HCT116 (cell line): ENCODE measurements at regions not wholly inside any gene's neighbourhood (a gene's known extent, or its start where the extent isn't known, plus 50 kb on each side); places are given as distances from the start of the nearest gene placed in this dataset.
"Not testable (repeated sequence)": the region's sequence is repeated elsewhere in the genome, so short reads cannot be mapped to it uniquely, and the experiment has no call there.

Experiments used
- ATAC-seq: fragments of 200-7000 bp; cut with Tn5 transposase; 2 replicates; pipeline ENCODE4 v1.9.1; 2020; ENCODE audit warnings: mild to moderate bottlenecking, moderate library complexity
- BruUV-seq: library from RNA; stranded (reverse); fragments of 400-500 nt; replicated peaks from 2 replicates; lab custom pipeline; 2021; lab: Mats Ljungman, UMichigan
- CTCF ChIA-PET: fragments of 300-600 bp; sonication (Branson Sonifier 250); formaldehyde crosslinking; loops from one replicate; lab custom pipeline; 2021; ENCODE audit warnings: antibody characterized with exemption; lab: Charles Lee
- POLR2A ChIA-PET: fragments of 300-600, 350-600 bp; sonication (Branson Sonifier 250); formaldehyde crosslinking; loops from one replicate; lab custom pipeline; 2021; ENCODE audit warnings: antibody characterized with exemption; lab: Charles Lee
- RAD21 ChIA-PET, 2 experiments: fragments of 300-600 bp; sonication (Branson Sonifier 250); formaldehyde crosslinking; loops; one replicate each; lab custom pipeline; 2023; ENCODE audit warnings: low total read pairs in 2 of 2; ENCODE audit not compliant: uncharacterized antibody in 2 of 2, unreplicated experiment in 2 of 2, low non-redundant PET in 1 of 2; lab: Charles Lee
- DNase-seq: peaks from one replicate; pipeline ENCODE4 v3.0.0-alpha.2; 2010; ENCODE audit warnings: low read depth, low spot score
- H2AFZ ChIP-seq: fragments of 200-600 bp; shearing (Covaris generic), sonication (generic); 2 replicates; pipeline ENCODE4 v1.6.1; 2017; ENCODE audit warnings: low read depth, mixed run types, mixed read lengths, antibody characterized with exemption, low read length; ENCODE audit not compliant: poor library complexity, severe bottlenecking
- H3K27ac ChIP-seq: 2 replicates; pipeline ENCODE4 v1.5.1; 2012; ENCODE audit warnings: low read depth, low read length
- H3K27me3 ChIP-seq: fragments of 200-600 bp; sonication (generic); 2 replicates; pipeline ENCODE4 v1.6.1; 2016; ENCODE audit warnings: mixed run types, low read length, mixed read lengths; ENCODE audit not compliant: insufficient read depth
- H3K36me3 ChIP-seq, 2 experiments: fragments of 200-500 bp in 1 of 2; fragments of 200-600 bp in 1 of 2; sonication (Bioruptor generic) in 1 of 2; sonication (generic) in 1 of 2; 2 replicates each; pipeline versions ENCODE4 v1.5.1 to v1.6.1; 2014 to 2016; ENCODE audit warnings: low read length in 2 of 2, inconsistent platforms in 1 of 2, mixed read lengths in 1 of 2, mixed run types in 1 of 2; ENCODE audit not compliant: insufficient read depth in 2 of 2, control insufficient read depth in 1 of 2
- H3K4me1 ChIP-seq, 2 experiments: fragments of 200-600 bp in 1 of 2; sonication (generic) in 1 of 2; 2 replicates each; pipeline versions ENCODE4 v1.5.1 to v1.6.1; 2012 to 2017; ENCODE audit warnings: low read length in 2 of 2, inconsistent platforms in 1 of 2, mild to moderate bottlenecking in 1 of 2, mixed read lengths in 1 of 2, mixed run types in 1 of 2, moderate library complexity in 1 of 2; ENCODE audit not compliant: insufficient read depth in 2 of 2, control insufficient read depth in 1 of 2
- H3K4me2 ChIP-seq: fragments of 200-600 bp; sonication (generic); 2 replicates; pipeline ENCODE4 v1.6.1; 2017; ENCODE audit warnings: mixed run types, low read length, mixed read lengths
- H3K4me3 ChIP-seq, 2 experiments: fragments of 200-600 bp in 1 of 2; sonication (generic) in 1 of 2; replicated peaks in 1 of 2; 2 replicates each; pipeline ENCODE4 v1.5.1; 2011 to 2016; ENCODE audit warnings: low read length in 2 of 2, control low read depth in 1 of 2, low read depth in 1 of 2, mild to moderate bottlenecking in 1 of 2, mixed read lengths in 1 of 2, mixed run types in 1 of 2
- H3K79me2 ChIP-seq: fragments of 200-600 bp; sonication (generic); 2 replicates; pipeline ENCODE4 v1.6.1; 2017; ENCODE audit warnings: mild to moderate bottlenecking, mixed run types, low read length, moderate library complexity, mixed read lengths; ENCODE audit not compliant: insufficient read depth
- H3K9ac ChIP-seq: fragments of 200-600 bp; sonication (generic); 2 replicates; pipeline ENCODE4 v1.6.1; 2016; ENCODE audit warnings: low read length, mixed read lengths
- H3K9me2 ChIP-seq: fragments of 200-600 bp; sonication (generic), shearing (Covaris generic); 2 replicates; pipeline ENCODE4 v1.6.1; 2017; ENCODE audit warnings: mixed run types, mild to moderate bottlenecking, moderate library complexity; ENCODE audit not compliant: insufficient read depth
- H3K9me3 ChIP-seq, 2 experiments: fragments of 200-500 bp in 1 of 2; fragments of 200-600 bp in 1 of 2; sonication (Bioruptor generic) in 1 of 2; sonication (generic) in 1 of 2; 2 replicates each; pipeline ENCODE4 v1.6.1; 2014 to 2017; ENCODE audit warnings: low read length in 2 of 2, mixed read lengths in 2 of 2, inconsistent platforms in 1 of 2, low read depth in 1 of 2, mild to moderate bottlenecking in 1 of 2, mixed run types in 1 of 2, moderate library complexity in 1 of 2; ENCODE audit not compliant: control insufficient read depth in 1 of 2, insufficient read depth in 1 of 2
- H4K20me1 ChIP-seq: fragments of 200-600 bp; sonication (generic), shearing (Covaris generic); 2 replicates; pipeline ENCODE4 v1.6.1; 2017; ENCODE audit warnings: mixed run types, mild to moderate bottlenecking, moderate library complexity; ENCODE audit not compliant: insufficient read depth
- CBX3 ChIP-seq: IDR thresholded peaks from 2 replicates; pipeline ENCODE4 v1.6.1; 2012; ENCODE audit warnings: low read depth
- CTCF ChIP-seq, 3 experiments: fragments of 200-600 bp in 1 of 3; sonication (generic) in 1 of 3; IDR thresholded peaks in 2 of 3; conservative IDR thresholded peaks in 1 of 3; 2 replicates each; pipeline ENCODE4 v1.5.1; 2012 to 2017; ENCODE audit warnings: low read depth in 2 of 3, low read length in 2 of 3, antibody characterized with exemption in 1 of 3, borderline replicate concordance in 1 of 3, control low read depth in 1 of 3, mild to moderate bottlenecking in 1 of 3, mixed read lengths in 1 of 3, mixed run types in 1 of 3, moderate library complexity in 1 of 3; ENCODE audit not compliant: insufficient read depth in 1 of 3
- ELF1 ChIP-seq: IDR thresholded peaks from 2 replicates; pipeline ENCODE4 v1.6.1; 2012; ENCODE audit warnings: low read depth, borderline replicate concordance
- RAD21 ChIP-seq: IDR thresholded peaks from 2 replicates; pipeline ENCODE4 v1.6.1; 2012; ENCODE audit warnings: low read depth, mild to moderate bottlenecking
- SRF ChIP-seq: IDR thresholded peaks from 2 replicates; pipeline ENCODE4 v1.6.1; 2012; ENCODE audit warnings: low read depth
- TCF7L2 ChIP-seq: IDR thresholded peaks from 2 replicates; pipeline ENCODE4 v1.7.0; 2011; ENCODE audit warnings: borderline replicate concordance, inconsistent platforms; ENCODE audit not compliant: insufficient read depth, insufficient read length; ENCODE audit errors: extremely low read depth
- ZBTB33 ChIP-seq: IDR thresholded peaks from 2 replicates; pipeline ENCODE4 v1.6.1; 2011; ENCODE audit warnings: mild to moderate bottlenecking, low read length, moderate library complexity; ENCODE audit not compliant: insufficient replicate concordance; ENCODE audit errors: extremely low read depth
- intact Hi-C: fragments of 100-400 bp; cut with micrococcal nuclease; formaldehyde crosslinking; loops from 2 replicates; pipeline ENCODE4 v1.10.0; 2022

GRCh38 chr4:116233971-116234370, 851.4 kb downstream of the TRAM1L1 start:
- no peaks in the 10 kb centered on the region for H3K9me3 ChIP-seq
- H4K20me1 ChIP-seq: no peaks in the 10 kb centered on the region
- POLR2A ChIA-PET: no interaction called here
- no peaks in the 10 kb centered on the region for H3K79me2 ChIP-seq
- no peak overlapping the region for H2AFZ ChIP-seq
- no TSS peak for BruUV-seq
- no peaks in the 10 kb centered on the region for H3K27me3 ChIP-seq
- no peak overlapping the region for H3K4me3 ChIP-seq
- H3K4me1 ChIP-seq: no peaks in the 10 kb centered on the region
- H3K27ac ChIP-seq: no peak overlapping the region
- H3K9ac ChIP-seq: no peak overlapping the region
- H3K4me2 ChIP-seq: no peak overlapping the region
- DNase-seq: no peak
- H3K9me2 ChIP-seq: no peaks in the 10 kb centered on the region
- intact Hi-C loops: no loop called here
- no peak for ATAC-seq
- no peak for TF ChIP-seq ELF1
- TF ChIP-seq ZBTB33: no peak
- no peak for TF ChIP-seq CBX3
- no peak for TF ChIP-seq RAD21
- TF ChIP-seq TCF7L2: no peak
- no peak for TF ChIP-seq SRF
- TF ChIP-seq, all 23 proteins: peak for 0
- ChIA-PET RAD21 (no interaction called here), CTCF (no interaction called here)
- no peaks in the 10 kb centered on the region for H3K36me3 ChIP-seq

- H3K4me1 ChIP-seq, intact Hi-C loops: not testable (repeated sequence)
- peak; percentile 7 for DNase-seq
Measured at GRCh38 chr4:116231999-116232398, 853.4 kb downstream of the TRAM1L1 start.

More at GRCh38 chr4:116231999-116232398, 853.4 kb downstream of the TRAM1L1 start:
- H3K4me3 ChIP-seq, H4K20me1 ChIP-seq, POLR2A ChIA-PET, H3K9ac ChIP-seq, H3K27me3 ChIP-seq, RAD21 ChIA-PET, H3K9me3 ChIP-seq, H3K27ac ChIP-seq, BruUV-seq, H3K4me2 ChIP-seq, H3K79me2 ChIP-seq, H3K36me3 ChIP-seq, H3K9me2 ChIP-seq: not testable (repeated sequence)
- CTCF ChIA-PET: interaction anchor here (0.9 kb wide), 1 partner anchor 13 kb away, joined by 4 read pairs; no protein-coding TSS in a partner anchor
- TF ChIP-seq CTCF (IDR thresholded peaks at IDR 0.05 in 2 of 3, conservative IDR thresholded peaks at IDR 0.05 in 1 of 3; ENCODE audit: borderline replicate concordance in 1 of 3, insufficient read depth in 1 of 3, low read depth in 2 of 3, low read length in 2 of 3): peak; percentile 4 to 25 (median 20); a peak in 2 of 6 replicates
- H2AFZ ChIP-seq: peak overlapping the region; percentile 42
- 0 out of 2 replicates have a peak, but pooled peaks have one; percentile 61 for ATAC-seq
